Choroid plexus epithelial cell (primary cell): ENCODE measurements at regions not wholly inside any gene's neighbourhood (a gene's known extent, or its start where the extent isn't known, plus 50 kb on each side); places are given as distances from the start of the nearest gene placed in this dataset.
"Not testable (repeated sequence)": the region's sequence is repeated elsewhere in the genome, so short reads cannot be mapped to it uniquely, and the experiment has no call there.

Source experiments
- DNase-seq: peaks from one replicate; pipeline ENCODE4 v3.0.0-alpha.2; 2010; ENCODE audit warnings: low read depth
- H3K4me3 ChIP-seq: 2 replicates; pipeline ENCODE4 v1.5.1; 2011; ENCODE audit warnings: low read depth, mild to moderate bottlenecking, control low read depth, low read length, moderate library complexity
- CTCF ChIP-seq: conservative IDR thresholded peaks from 2 replicates; pipeline ENCODE4 v1.5.1; 2011; ENCODE audit warnings: low read depth, mild to moderate bottlenecking, control low read depth, inconsistent platforms, low read length, moderate library complexity

- no peak for TF ChIP-seq CTCF
- no peak for DNase-seq
- H3K4me3 ChIP-seq = no peak overlapping the region
Measured at GRCh38 chr12:25797386-25797785, 161.1 kb upstream of the RASSF8 start.

GRCh38 chr12:25797949-25798348 is 160.5 kb upstream of the RASSF8 start:
- DNase-seq = peak; percentile 40
- TF ChIP-seq CTCF = no peak
- no peak overlapping the region for H3K4me3 ChIP-seq

GRCh38 chr12:25800101-25800500 is 158.4 kb upstream of the RASSF8 start:
- no peak for TF ChIP-seq CTCF
- H3K4me3 ChIP-seq = no peak overlapping the region
- peak; percentile 59 for DNase-seq

- H3K4me3 ChIP-seq = no peak overlapping the region
- DNase-seq = no peak
- TF ChIP-seq CTCF = no peak
Measured at GRCh38 chr12:25801734-25802133, 156.7 kb upstream of the RASSF8 start.

GRCh38 chr12:25802143-25802542 is 156.3 kb upstream of the RASSF8 start:
- no peak overlapping the region for H3K4me3 ChIP-seq
- no peak for DNase-seq
- TF ChIP-seq CTCF = no peak

- DNase-seq = not testable (repeated sequence)
Measured at GRCh38 chr12:25803029-25803664, 155.3 kb upstream of the RASSF8 start.

GRCh38 chr12:25804286-25804685 is 154.2 kb upstream of the RASSF8 start:
- not testable (repeated sequence) for H3K4me3 ChIP-seq
- peak; percentile 36 for DNase-seq

More at GRCh38 chr12:25803029-25803664, 155.3 kb upstream of the RASSF8 start:
- not testable (repeated sequence) for H3K4me3 ChIP-seq

GRCh38 chr12:25806271-25806670 is 152.2 kb upstream of the RASSF8 start:
- no peak overlapping the region for H3K4me3 ChIP-seq
- DNase-seq = peak; percentile 64
- no peak for TF ChIP-seq CTCF
